ENCODE measurements at regions not wholly inside any gene's neighbourhood (a gene's known extent, or its start where the extent isn't known, plus 50 kb on each side); places are given as distances from the start of the nearest gene placed in this dataset.

DNA sequence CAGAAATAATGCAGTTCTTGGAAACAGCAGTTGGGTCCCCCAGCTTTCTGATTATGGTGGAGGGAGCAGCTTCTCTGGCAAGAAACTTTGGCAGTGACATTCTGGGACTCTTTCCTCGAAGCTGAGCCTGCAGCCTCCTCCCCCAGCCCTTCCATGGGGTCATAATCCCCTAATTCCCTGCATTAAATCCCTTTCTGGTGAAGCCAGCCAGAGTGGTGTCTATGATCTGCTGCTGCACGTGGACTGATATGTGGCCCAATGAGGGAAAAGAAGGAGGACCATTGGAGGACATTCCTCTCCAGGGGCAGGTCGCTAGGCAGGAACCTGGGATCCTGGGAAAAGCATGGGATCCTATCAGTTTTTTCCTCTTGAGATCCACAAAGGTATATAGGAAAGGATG, 470.5 kb downstream of the RPS24 start:
- TF ChIP-seq POLR2A (IDR thresholded peaks at IDR 0.05): no peak
- TF ChIP-seq CTCF (IDR thresholded peaks at IDR 0.05): no peak

All from testis (tissue), 2 donors.